GM12878 (cell line): ENCODE measurements at regions not wholly inside any gene's neighbourhood (a gene's known extent, or its start where the extent isn't known, plus 50 kb on each side); places are given as distances from the start of the nearest gene placed in this dataset.

Source experiments
- ATAC-seq: fragments of 200-7000 bp; cut with Tn5 transposase; 3 replicates; pipeline ENCODE4 v1.9.1; 2020; ENCODE audit warnings: mild to moderate bottlenecking, moderate library complexity
- BruUV-seq: library from RNA; stranded (reverse); fragments of 400-500 nt; replicated peaks from 2 replicates; lab custom pipeline; 2021; lab: Mats Ljungman, UMichigan
- CTCF ChIA-PET: fragments of 300-600 bp; sonication (Branson Sonifier 250); formaldehyde crosslinking; extraction: SDS; loops from one replicate; lab custom pipeline; 2021; ENCODE audit warnings: inconsistent platforms; lab: Yijun Ruan, JAX
- POLR2A ChIA-PET: fragments of 350-600 bp; formaldehyde crosslinking; extraction: SDS; loops from one replicate; lab custom pipeline; 2021; ENCODE audit warnings: inconsistent platforms; lab: Charles Lee
- RAD21 ChIA-PET: fragments of 300-600 bp; sonication (Branson Sonifier 250); formaldehyde crosslinking; loops from one replicate; lab custom pipeline; 2023; ENCODE audit warnings: antibody characterized with exemption; ENCODE audit not compliant: unreplicated experiment; lab: Charles Lee
- SMC1A ChIA-PET: fragments of 300-600 bp; sonication (Branson Sonifier 250); formaldehyde crosslinking; loops from one replicate; lab custom pipeline; 2023; ENCODE audit not compliant: unreplicated experiment, uncharacterized antibody; lab: Charles Lee
- DNase-seq: peaks from one replicate; pipeline ENCODE4 v3.0.0-alpha.2; 2011; ENCODE audit warnings: low read depth, low spot score
- FAIRE-seq: peaks from 3 replicates; lab custom pipeline; 2011; peaks lifted over from hg19 to GRCh38; lab: Jason Lieb, UNC
- H2AFZ ChIP-seq: 2 replicates; pipeline ENCODE4 v1.6.0; 2011; ENCODE audit warnings: low read depth, low read length, control low read depth; ENCODE audit not compliant: control insufficient read depth
- H3K27ac ChIP-seq: 2 replicates; pipeline ENCODE4 v1.5.1; 2011; ENCODE audit warnings: control low read depth; ENCODE audit not compliant: control insufficient read depth, insufficient read depth
- H3K27me3 ChIP-seq, 2 experiments: replicated peaks in 1 of 2; 2 replicates each; pipeline versions ENCODE4 v1.6.0 to v1.6.1; 2011; ENCODE audit warnings: low read length in 1 of 2; ENCODE audit not compliant: control insufficient read depth in 2 of 2, insufficient read depth in 2 of 2
- H3K36me3 ChIP-seq, 2 experiments: 2 replicates each; pipeline ENCODE4 v1.5.1; 2011; ENCODE audit warnings: low read length in 1 of 2; ENCODE audit not compliant: control insufficient read depth in 2 of 2, insufficient read depth in 2 of 2
- H3K4me1 ChIP-seq: 2 replicates; pipeline ENCODE4 v1.6.1; 2011; ENCODE audit warnings: mild to moderate bottlenecking, low read length, moderate library complexity, mixed read lengths; ENCODE audit not compliant: control insufficient read depth, insufficient read depth
- H3K4me2 ChIP-seq: 2 replicates; pipeline ENCODE4 v1.6.0; 2011; ENCODE audit warnings: control low read depth; ENCODE audit not compliant: control insufficient read depth, insufficient read depth
- H3K4me3 ChIP-seq: fragments of 200-600 bp; sonication (generic); 2 replicates; pipeline ENCODE4 v1.5.1; 2016
- H3K79me2 ChIP-seq: 2 replicates; pipeline ENCODE4 v1.6.0; 2011; ENCODE audit warnings: low read length; ENCODE audit not compliant: control insufficient read depth, insufficient read depth
- H3K9ac ChIP-seq: 2 replicates; pipeline ENCODE4 v1.8.0; 2011; ENCODE audit warnings: low read length, control low read depth, mixed read lengths; ENCODE audit not compliant: control insufficient read depth, insufficient read depth
- H3K9me3 ChIP-seq: replicated peaks from 3 replicates; pipeline ENCODE4 v1.5.1; 2011; ENCODE audit warnings: mild to moderate bottlenecking, low read length; ENCODE audit not compliant: control insufficient read depth, insufficient read depth
- H4K20me1 ChIP-seq: 2 replicates; pipeline ENCODE4 v1.6.0; 2011; ENCODE audit not compliant: control insufficient read depth, insufficient read depth
- ASH2L ChIP-seq: fragments of 300-600, 200-600 bp; sonication (generic); IDR thresholded peaks from 2 replicates; pipeline ENCODE4 v1.6.1; 2017; ENCODE audit warnings: low read depth, mild to moderate bottlenecking, borderline replicate concordance
- BCLAF1 ChIP-seq: fragments of 450-650 bp; IDR thresholded peaks from 2 replicates; pipeline ENCODE4 v1.6.1; 2017; ENCODE audit warnings: antibody characterized with exemption, mild to moderate bottlenecking, moderate library complexity
- FOS ChIP-seq: IDR thresholded peaks from 3 replicates; pipeline ENCODE4 v1.6.1; 2011; ENCODE audit warnings: borderline replicate concordance; ENCODE audit not compliant: insufficient read length; ENCODE audit errors: extremely low read depth
- NFYA ChIP-seq: IDR thresholded peaks from 2 replicates; pipeline ENCODE4 v1.6.1; 2011; ENCODE audit warnings: low read depth, mild to moderate bottlenecking, low read length, improper control_type of control experiment, borderline replicate concordance
- PBX3 ChIP-seq: IDR thresholded peaks from 2 replicates; pipeline ENCODE4 v1.6.1; 2011; ENCODE audit warnings: mild to moderate bottlenecking, low read depth, low read length, moderate library complexity; ENCODE audit not compliant: insufficient replicate concordance
- POU2F2 ChIP-seq: IDR thresholded peaks from 3 replicates; pipeline ENCODE4 v1.6.1; 2011; ENCODE audit warnings: low read depth, mild to moderate bottlenecking, low read length, borderline replicate concordance
- RB1 ChIP-seq: fragments of 450-650 bp; formaldehyde crosslinking; IDR thresholded peaks from 2 replicates; pipeline ENCODE4 v1.6.1; 2017; ENCODE audit warnings: mild to moderate bottlenecking, borderline replicate concordance
- RBBP5 ChIP-seq: fragments of 200-600 bp; sonication (generic); conservative IDR thresholded peaks from 2 replicates; pipeline ENCODE4 v1.6.1; 2016
- SMC3 ChIP-seq: IDR thresholded peaks from 2 replicates; pipeline ENCODE4 v1.6.1; 2011; ENCODE audit warnings: low read length, improper control_type of control experiment, borderline replicate concordance
- WGBS: methylation state at CpG from one replicate; pipeline ENCODE4 v1.1.6; 2016; ENCODE audit warnings: low lambda C conversion rate; ENCODE audit not compliant: insufficient replicate concordance, insufficient coverage; ENCODE audit errors: missing lambda C conversion rate; 5-methylcytosine and 5-hydroxymethylcytosine counted together
- in situ Hi-C: fragments of 300-500 bp; cut with MboI; formaldehyde crosslinking; loops from 9 replicates; pipeline ENCODE4 v1.14.3; 2018; ENCODE audit warnings: mixed read lengths
- intact Hi-C: fragments of 100-400 bp; cut with micrococcal nuclease; formaldehyde crosslinking; loops from one replicate; pipeline ENCODE4 v1.14.2; 2022; ENCODE audit not compliant: unreplicated experiment
- TF ChIP-seq, protein P1 (sequence below): fragments of 450-650 bp; formaldehyde crosslinking; IDR thresholded peaks from 2 replicates; pipeline ENCODE4 v1.4.0; 2020; ENCODE audit warnings: mild to moderate bottlenecking, moderate library complexity

DNA sequence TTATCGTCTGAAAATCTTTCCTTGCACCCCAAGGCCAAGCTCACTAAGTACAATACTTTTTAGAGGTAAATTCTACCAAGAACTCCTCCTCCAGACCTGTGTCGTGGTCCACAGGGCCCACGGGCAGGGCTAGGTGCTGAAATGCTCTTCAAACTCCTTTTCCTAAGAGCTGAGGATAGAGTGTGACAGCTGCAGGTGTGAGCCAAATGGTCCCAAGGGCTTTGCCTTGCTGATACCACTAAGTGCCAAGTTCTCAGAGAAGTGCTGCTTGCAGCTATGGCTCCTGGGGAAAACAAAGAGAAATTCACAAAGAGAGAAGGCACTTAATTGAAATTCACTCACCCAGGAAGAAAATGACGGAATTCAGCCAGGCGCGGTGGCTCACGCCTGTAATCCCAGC is 868.9 kb upstream of the AUTS2 start:
- WGBS, result 56% methylated on average over 7 of the region's 7 CpGs
- H3K27me3 ChIP-seq, result no peaks in the 10 kb centered on the region
- POLR2A ChIA-PET, result no interaction called here
- no peak overlapping the region for H3K9ac ChIP-seq
- H3K9me3 ChIP-seq, result no peaks in the 10 kb centered on the region; the same call in 2 of the 3 replicates
- RAD21 ChIA-PET, result no interaction called here
- FAIRE-seq (no peak), DNase-seq (no peak), ATAC-seq (no peak)
- in situ Hi-C loops, result no loop called here
- BruUV-seq, result no TSS peak
- no peaks in the 10 kb centered on the region for H3K36me3 ChIP-seq
- no peaks in the 10 kb centered on the region for H3K4me1 ChIP-seq
- SMC1A ChIA-PET, result no interaction called here
- H3K27ac ChIP-seq, result no peak overlapping the region
- H4K20me1 ChIP-seq, result no peaks in the 10 kb centered on the region
- H3K4me2 ChIP-seq, result no peak overlapping the region
- CTCF ChIA-PET, result no interaction called here
- TF ChIP-seq RB1, result no peak
- TF ChIP-seq NFYA, result no peak
- no peak for TF ChIP-seq PBX3
- TF ChIP-seq POU2F2, result no peak
- no peak for TF ChIP-seq FOS
- TF ChIP-seq SMC3, result no peak
- no peak for TF ChIP-seq RBBP5
- H3K79me2 ChIP-seq, result no peaks in the 10 kb centered on the region
- no peak overlapping the region for H3K4me3 ChIP-seq
- intact Hi-C loops, result no loop called here
- no peak overlapping the region for H2AFZ ChIP-seq

DNA sequence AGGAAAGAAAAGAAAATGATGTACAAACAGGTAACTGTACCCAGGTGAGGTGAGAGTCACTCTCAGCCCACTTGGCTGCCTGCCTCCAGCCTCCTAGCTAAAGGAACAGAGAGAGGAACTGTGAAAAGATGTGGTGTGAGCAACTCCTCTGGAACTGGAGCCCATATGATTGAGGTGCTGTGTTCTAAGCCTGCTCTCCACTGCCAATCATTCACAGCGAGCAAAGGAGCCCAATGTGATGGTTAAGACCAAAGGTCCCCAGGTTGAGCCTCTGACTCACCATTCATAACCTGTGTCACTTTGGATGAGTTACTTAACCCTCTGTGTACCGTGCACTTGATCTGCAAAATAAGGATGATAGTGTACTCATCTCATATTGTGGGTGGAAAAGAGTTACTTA is 868.1 kb upstream of the AUTS2 start:
- DNase-seq, result no peak
- Histone ChIP-seq H3K9me3 (no peaks in the 10 kb centered on the region; the same call in 2 of the 3 replicates), H3K4me1 (no peaks in the 10 kb centered on the region), H2AFZ (no peak overlapping the region), H4K20me1 (no peaks in the 10 kb centered on the region), H3K27me3 (no peaks in the 10 kb centered on the region), H3K36me3 (no peaks in the 10 kb centered on the region), H3K9ac (no peak overlapping the region), H3K79me2 (no peaks in the 10 kb centered on the region), H3K4me3 (no peak overlapping the region), H3K4me2 (no peak overlapping the region), H3K27ac (no peak overlapping the region)
- 3% methylated on average over 2 of the region's 2 CpGs for WGBS
- ChIA-PET CTCF (no interaction called here), POLR2A (no interaction called here), RAD21 (no interaction called here), SMC1A (no interaction called here)
- BruUV-seq, result no TSS peak
- intact Hi-C loops (no loop called here), in situ Hi-C loops (no loop called here)
- ATAC-seq, result no peak
- no peak for FAIRE-seq
- TF ChIP-seq ASH2L, result no peak
- TF ChIP-seq, protein P1, sequence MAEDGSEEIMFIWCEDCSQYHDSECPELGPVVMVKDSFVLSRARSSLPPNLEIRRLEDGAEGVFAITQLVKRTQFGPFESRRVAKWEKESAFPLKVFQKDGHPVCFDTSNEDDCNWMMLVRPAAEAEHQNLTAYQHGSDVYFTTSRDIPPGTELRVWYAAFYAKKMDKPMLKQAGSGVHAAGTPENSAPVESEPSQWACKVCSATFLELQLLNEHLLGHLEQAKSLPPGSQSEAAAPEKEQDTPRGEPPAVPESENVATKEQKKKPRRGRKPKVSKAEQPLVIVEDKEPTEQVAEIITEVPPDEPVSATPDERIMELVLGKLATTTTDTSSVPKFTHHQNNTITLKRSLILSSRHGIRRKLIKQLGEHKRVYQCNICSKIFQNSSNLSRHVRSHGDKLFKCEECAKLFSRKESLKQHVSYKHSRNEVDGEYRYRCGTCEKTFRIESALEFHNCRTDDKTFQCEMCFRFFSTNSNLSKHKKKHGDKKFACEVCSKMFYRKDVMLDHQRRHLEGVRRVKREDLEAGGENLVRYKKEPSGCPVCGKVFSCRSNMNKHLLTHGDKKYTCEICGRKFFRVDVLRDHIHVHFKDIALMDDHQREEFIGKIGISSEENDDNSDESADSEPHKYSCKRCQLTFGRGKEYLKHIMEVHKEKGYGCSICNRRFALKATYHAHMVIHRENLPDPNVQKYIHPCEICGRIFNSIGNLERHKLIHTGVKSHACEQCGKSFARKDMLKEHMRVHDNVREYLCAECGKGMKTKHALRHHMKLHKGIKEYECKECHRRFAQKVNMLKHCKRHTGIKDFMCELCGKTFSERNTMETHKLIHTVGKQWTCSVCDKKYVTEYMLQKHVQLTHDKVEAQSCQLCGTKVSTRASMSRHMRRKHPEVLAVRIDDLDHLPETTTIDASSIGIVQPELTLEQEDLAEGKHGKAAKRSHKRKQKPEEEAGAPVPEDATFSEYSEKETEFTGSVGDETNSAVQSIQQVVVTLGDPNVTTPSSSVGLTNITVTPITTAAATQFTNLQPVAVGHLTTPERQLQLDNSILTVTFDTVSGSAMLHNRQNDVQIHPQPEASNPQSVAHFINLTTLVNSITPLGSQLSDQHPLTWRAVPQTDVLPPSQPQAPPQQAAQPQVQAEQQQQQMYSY (CRISPR knock-in tag), result no peak
- TF ChIP-seq BCLAF1, result no peak
